ENCODE measurements at regions not wholly inside any gene's neighbourhood (a gene's known extent, or its start where the extent isn't known, plus 50 kb on each side); places are given as distances from the start of the nearest gene placed in this dataset.

- H3K4me3 ChIP-seq (ENCODE audit: low read depth, low read length) = no peak overlapping the region
- CTCF ChIA-PET = no interaction called here
- TF ChIP-seq, protein P1, sequence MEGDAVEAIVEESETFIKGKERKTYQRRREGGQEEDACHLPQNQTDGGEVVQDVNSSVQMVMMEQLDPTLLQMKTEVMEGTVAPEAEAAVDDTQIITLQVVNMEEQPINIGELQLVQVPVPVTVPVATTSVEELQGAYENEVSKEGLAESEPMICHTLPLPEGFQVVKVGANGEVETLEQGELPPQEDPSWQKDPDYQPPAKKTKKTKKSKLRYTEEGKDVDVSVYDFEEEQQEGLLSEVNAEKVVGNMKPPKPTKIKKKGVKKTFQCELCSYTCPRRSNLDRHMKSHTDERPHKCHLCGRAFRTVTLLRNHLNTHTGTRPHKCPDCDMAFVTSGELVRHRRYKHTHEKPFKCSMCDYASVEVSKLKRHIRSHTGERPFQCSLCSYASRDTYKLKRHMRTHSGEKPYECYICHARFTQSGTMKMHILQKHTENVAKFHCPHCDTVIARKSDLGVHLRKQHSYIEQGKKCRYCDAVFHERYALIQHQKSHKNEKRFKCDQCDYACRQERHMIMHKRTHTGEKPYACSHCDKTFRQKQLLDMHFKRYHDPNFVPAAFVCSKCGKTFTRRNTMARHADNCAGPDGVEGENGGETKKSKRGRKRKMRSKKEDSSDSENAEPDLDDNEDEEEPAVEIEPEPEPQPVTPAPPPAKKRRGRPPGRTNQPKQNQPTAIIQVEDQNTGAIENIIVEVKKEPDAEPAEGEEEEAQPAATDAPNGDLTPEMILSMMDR (IDR thresholded peaks at IDR 0.05; ENCODE audit: insufficient read depth, low read length, missing control alignments) = no peak
- DNase-seq (ENCODE audit: low read depth, low spot score) = no peak
- POLR2A ChIA-PET = no interaction called here
These were observed 323.7 kb downstream of the THBS2 start for GRCh38 chr6:168929871-168930450.

DNA sequence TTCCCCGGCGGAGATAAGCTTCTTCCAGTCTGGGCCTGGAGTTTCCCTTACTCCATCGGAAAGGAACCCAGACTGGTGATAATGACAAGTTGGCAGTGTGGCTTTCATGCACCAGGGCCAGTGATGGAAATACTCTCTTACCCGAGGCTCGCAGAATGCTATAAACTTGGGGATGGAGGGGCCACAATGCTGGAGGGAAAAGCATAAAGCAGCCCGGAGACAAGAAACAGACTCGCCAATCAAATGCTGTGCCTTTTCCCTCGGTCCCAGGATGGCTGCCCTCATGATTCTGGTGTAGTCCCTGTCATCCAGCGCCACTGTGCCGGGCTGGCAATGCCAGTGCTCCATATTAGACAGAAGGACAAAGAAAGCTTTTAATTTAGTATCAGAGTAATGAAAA, 325.6 kb downstream of the THBS2 start:
- DNase-seq (ENCODE audit: low read depth, low spot score) = no peak
- CTCF ChIA-PET = no interaction called here
- TF ChIP-seq, protein P1 (IDR thresholded peaks at IDR 0.05; ENCODE audit: insufficient read depth, low read length, missing control alignments) = no peak
- POLR2A ChIA-PET = no interaction called here
- no peak overlapping the region for H3K4me3 ChIP-seq (ENCODE audit: low read depth, low read length)

GRCh38 chr6:168927026-168927425, 326.6 kb downstream of the THBS2 start:
- no peak for DNase-seq (ENCODE audit: low read depth, low spot score)
- no peak overlapping the region for H3K4me3 ChIP-seq (ENCODE audit: low read depth, low read length)
- ChIA-PET POLR2A (no interaction called here), CTCF (no interaction called here)
- TF ChIP-seq, protein P1 (IDR thresholded peaks at IDR 0.05; ENCODE audit: insufficient read depth, low read length, missing control alignments) = no peak

GRCh38 chr6:168926306-168926705, 327.3 kb downstream of the THBS2 start:
- ChIA-PET CTCF (no interaction called here), POLR2A (no interaction called here)
- TF ChIP-seq, protein P1 (IDR thresholded peaks at IDR 0.05; ENCODE audit: insufficient read depth, low read length, missing control alignments) = no peak
- no peak overlapping the region for H3K4me3 ChIP-seq (ENCODE audit: low read depth, low read length)
- DNase-seq (ENCODE audit: low read depth, low spot score) = no peak

DNA sequence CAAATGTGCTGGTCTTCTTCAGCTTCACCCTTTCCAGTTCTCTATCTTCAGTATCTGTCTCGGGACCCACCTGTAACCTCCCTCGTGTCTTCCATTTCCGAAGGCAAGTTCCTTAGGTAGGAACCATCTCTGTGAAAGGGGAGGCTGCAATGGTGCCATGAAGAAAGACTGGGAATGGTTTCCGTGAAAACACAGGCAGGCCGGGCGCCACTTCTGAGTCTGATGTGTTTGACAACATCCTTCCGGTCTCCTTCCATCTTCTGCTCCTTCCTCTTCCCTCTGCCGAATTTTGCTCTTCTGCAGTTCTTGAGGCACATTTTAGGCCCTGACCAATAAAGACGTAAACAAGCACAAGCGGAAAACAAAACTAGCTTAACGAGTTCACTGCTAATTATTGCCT, 328.0 kb downstream of the THBS2 start:
- no peak for DNase-seq (ENCODE audit: low read depth, low spot score)
- no peak overlapping the region for H3K4me3 ChIP-seq (ENCODE audit: low read depth, low read length)
- ChIA-PET CTCF (no interaction called here), POLR2A (no interaction called here)
- TF ChIP-seq, protein P1 (IDR thresholded peaks at IDR 0.05; ENCODE audit: insufficient read depth, low read length, missing control alignments) = no peak

GRCh38 chr6:168923171-168923570, 330.5 kb downstream of the THBS2 start:
- ChIA-PET CTCF (no interaction called here), POLR2A (no interaction called here)
- DNase-seq (ENCODE audit: low read depth, low spot score) = no peak
- H3K4me3 ChIP-seq (ENCODE audit: low read depth, low read length) = no peak overlapping the region
- TF ChIP-seq, protein P1 (IDR thresholded peaks at IDR 0.05; ENCODE audit: insufficient read depth, low read length, missing control alignments) = no peak

Data from AG04449 (cell line).